ENCODE measurements at regions not wholly inside any gene's neighbourhood (a gene's known extent, or its start where the extent isn't known, plus 50 kb on each side); places are given as distances from the start of the nearest gene placed in this dataset.

- no peak for TF ChIP-seq CTCF (conservative IDR thresholded peaks at IDR 0.05; ENCODE audit: low read depth, low read length)
- no peak for TF ChIP-seq EZH2 (IDR thresholded peaks at IDR 0.05; ENCODE audit: low read length, unreplicated experiment)
These were observed 373.7 kb downstream of the AR start for GRCh38 chrX:67917421-67918010.
